HepG2 (cell line): ENCODE measurements at regions not wholly inside any gene's neighbourhood (a gene's known extent, or its start where the extent isn't known, plus 50 kb on each side); places are given as distances from the start of the nearest gene placed in this dataset.

Experiments
- ATAC-seq: fragments of 200-7000 bp; cut with Tn5 transposase; 3 replicates; pipeline ENCODE4 v1.9.1; 2020; ENCODE audit warnings: mild to moderate bottlenecking, moderate library complexity
- BruUV-seq: library from RNA; stranded (reverse); fragments of 400-500 nt; replicated peaks from 2 replicates; lab custom pipeline; 2021; lab: Mats Ljungman, UMichigan
- CTCF ChIA-PET: fragments of 300-600 bp; formaldehyde crosslinking; extraction: SDS; loops from one replicate; lab custom pipeline; 2021; ENCODE audit warnings: low total read pairs, inconsistent platforms, low intra/inter-chr PET ratio; lab: Yijun Ruan, JAX
- POLR2A ChIA-PET: fragments of 350-600 bp; sonication (Branson Sonifier 250); formaldehyde crosslinking; loops from one replicate; lab custom pipeline; 2020; ENCODE audit warnings: antibody characterized with exemption, inconsistent platforms; lab: Yijun Ruan, JAX
- DNase-seq: peaks from one replicate; pipeline ENCODE4 v3.0.0-alpha.2; 2015; ENCODE audit warnings: low spot score
- FAIRE-seq: peaks from 3 replicates; lab custom pipeline; 2011; peaks lifted over from hg19 to GRCh38; lab: Jason Lieb, UNC
- H2AFZ ChIP-seq: one replicate; pipeline ENCODE4 v1.6.1; 2011; ENCODE audit warnings: low read length, inconsistent platforms
- H3K27ac ChIP-seq: fragments of 300-600 bp; 3 replicates; pipeline ENCODE4 v1.8.0; 2011; ENCODE audit warnings: mixed run types, mild to moderate bottlenecking, mixed read lengths, low read length, inconsistent platforms; ENCODE audit not compliant: insufficient read depth; ENCODE audit errors: extremely low read length
- H3K27me3 ChIP-seq, 2 experiments: fragments of 200-600 bp in 1 of 2; 2 replicates in 1 of 2; 3 replicates in 1 of 2; pipeline versions ENCODE4 v1.6.0 to v1.8.0; 2011; ENCODE audit warnings: low read length in 2 of 2, mild to moderate bottlenecking in 2 of 2, moderate library complexity in 2 of 2, inconsistent platforms in 1 of 2; ENCODE audit not compliant: insufficient read depth in 2 of 2, control insufficient read depth in 1 of 2
- H3K36me3 ChIP-seq, 2 experiments: fragments of 200-600 bp in 1 of 2; replicated peaks in 1 of 2; 2 replicates in 1 of 2; 3 replicates in 1 of 2; pipeline versions ENCODE4 v1.5.1 to v1.8.0; 2011; ENCODE audit warnings: low read length in 2 of 2, inconsistent platforms in 1 of 2; ENCODE audit not compliant: insufficient read depth in 2 of 2, control insufficient read depth in 1 of 2
- H3K4me1 ChIP-seq: 2 replicates; pipeline ENCODE4 v1.5.1; 2012; ENCODE audit warnings: low read length, inconsistent platforms; ENCODE audit not compliant: insufficient read depth
- H3K4me2 ChIP-seq: 2 replicates; pipeline ENCODE4 v1.6.0; 2011; ENCODE audit warnings: low read depth, low read length, inconsistent platforms
- H3K4me3 ChIP-seq, 3 experiments: fragments of 200-600 bp in 1 of 3; sonication (generic), shearing (Covaris generic) in 1 of 3; replicated peaks in 1 of 3; 2 replicates each; pipeline ENCODE4 v1.5.1; 2011 to 2016; ENCODE audit warnings: low read length in 3 of 3, inconsistent platforms in 2 of 3, low read depth in 2 of 3, mild to moderate bottlenecking in 2 of 3, control low read depth in 1 of 3, mixed read lengths in 1 of 3; ENCODE audit not compliant: insufficient read depth in 1 of 3
- H3K79me2 ChIP-seq: one replicate; pipeline ENCODE4 v1.6.1; 2011; ENCODE audit warnings: low read length, inconsistent platforms; ENCODE audit not compliant: insufficient read depth
- H3K9ac ChIP-seq: 2 replicates; pipeline ENCODE4 v1.6.0; 2011; ENCODE audit warnings: mild to moderate bottlenecking, low read depth, low read length, inconsistent platforms; ENCODE audit not compliant: insufficient read depth
- H3K9me3 ChIP-seq: 2 replicates; pipeline ENCODE4 v1.5.1; 2012; ENCODE audit warnings: mild to moderate bottlenecking, low read length
- H4K20me1 ChIP-seq: 2 replicates; pipeline ENCODE4 v1.6.0; 2011; ENCODE audit warnings: inconsistent platforms, mild to moderate bottlenecking, low read length, moderate library complexity; ENCODE audit not compliant: insufficient read depth
- BHLHE40 ChIP-seq: IDR thresholded peaks from 2 replicates; pipeline ENCODE4 v1.6.1; 2011; ENCODE audit warnings: low read length, improper control_type of control experiment
- EZH2 ChIP-seq: conservative IDR thresholded peaks from 2 replicates; pipeline ENCODE4 v1.6.1; 2012; ENCODE audit warnings: mild to moderate bottlenecking, low read depth, low read length, moderate library complexity
- KMT2B ChIP-seq: IDR thresholded peaks from 2 replicates; pipeline ENCODE4 v1.6.1; 2016; ENCODE audit warnings: missing genetic modification reagents, missing compliant biosample characterization
- WGBS: methylation state at CpG from one replicate; pipeline ENCODE4 v1.1.6; 2017; ENCODE audit warnings: low lambda C conversion rate; 5-methylcytosine and 5-hydroxymethylcytosine counted together
- in situ Hi-C: cut with HindIII; loops from 2 replicates; pipeline ENCODE4 v1.10.0; 2017; ENCODE audit warnings: low pct_unique_long_range_greater_than_20kb; ENCODE audit not compliant: extremely low pct_ligation_motif_present
- intact Hi-C: fragments of 100-400 bp; cut with micrococcal nuclease; formaldehyde crosslinking; loops from one replicate; pipeline ENCODE4 v1.10.0; 2022; ENCODE audit not compliant: unreplicated experiment
- TF ChIP-seq, protein P1 (sequence below): sonication (generic); formaldehyde crosslinking; conservative IDR thresholded peaks from 2 replicates; pipeline ENCODE4 v1.8.1; 2023; ENCODE audit warnings: missing genetic modification reagents
- TF ChIP-seq, protein P2 (sequence below): sonication (generic); formaldehyde crosslinking; IDR thresholded peaks from 2 replicates; pipeline ENCODE4 v1.5.0; 2020; ENCODE audit warnings: mild to moderate bottlenecking, missing genetic modification reagents, moderate library complexity

DNA sequence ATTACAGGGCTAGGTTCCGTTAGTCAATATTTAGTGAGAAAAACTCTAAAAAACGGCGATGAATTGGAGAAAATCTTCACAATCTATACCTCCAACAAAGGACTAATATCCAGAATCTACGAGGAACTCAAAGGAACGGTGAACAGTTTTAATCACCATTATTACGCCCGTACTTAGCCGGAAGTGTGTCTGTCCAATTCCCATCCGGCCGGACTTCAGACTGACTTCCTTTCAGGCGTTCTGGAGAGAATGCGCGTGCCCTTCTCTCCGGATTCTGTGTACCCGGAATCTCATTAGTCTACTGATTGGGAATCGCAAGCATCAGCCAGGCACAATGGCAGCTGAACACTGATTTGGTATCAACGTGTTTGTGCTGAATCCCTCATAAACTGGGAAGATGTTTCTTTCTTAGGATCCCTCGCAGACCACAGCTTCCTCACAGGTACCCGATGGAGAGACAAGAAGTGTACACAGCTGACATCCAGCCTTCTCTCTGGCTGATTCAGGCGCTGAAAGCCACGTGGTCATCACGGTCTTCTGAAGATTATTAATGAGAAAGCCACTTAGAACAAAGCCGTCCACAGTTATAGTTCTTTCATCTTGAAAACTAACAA lies 239.9 kb downstream of the ZNF516 start:
- Histone ChIP-seq H2AFZ (no peak overlapping the region), H3K9ac (no peak overlapping the region), H3K79me2 (no peaks in the 10 kb centered on the region), H4K20me1 (no peaks in the 10 kb centered on the region), H3K27ac (no peak overlapping the region), H3K27me3 (peaks cover 0 to 37% of the 10 kb centered on the region in 2 experiments; a peak in 3 of 5 replicates), H3K4me2 (no peak overlapping the region), H3K4me3 (no peak overlapping the region), H3K4me1 (no peaks in the 10 kb centered on the region), H3K36me3 (no peaks in the 10 kb centered on the region)
- ATAC-seq, result no peak
- POLR2A ChIA-PET, result no interaction called here
- no TSS peak for BruUV-seq
- WGBS, result 49% methylated on average over 23 of the region's 23 CpGs
- in situ Hi-C loops, result no loop called here
- DNase-seq, result no peak
- no peak for TF ChIP-seq BHLHE40
- 0 out of 2 replicates have a peak, but pooled peaks have one; percentile 12 for TF ChIP-seq EZH2
- no peak for TF ChIP-seq KMT2B (CRISPR knock-in tag)
- TF ChIP-seq, all 625 proteins: peak for 1
- CTCF ChIA-PET, result no interaction called here
- H3K9me3 ChIP-seq, result no peaks in the 10 kb centered on the region
- no peak for FAIRE-seq
- intact Hi-C loops, result loop anchor here (10.0 kb wide), 1 partner anchor 370 kb away; no protein-coding TSS in a partner anchor

DNA sequence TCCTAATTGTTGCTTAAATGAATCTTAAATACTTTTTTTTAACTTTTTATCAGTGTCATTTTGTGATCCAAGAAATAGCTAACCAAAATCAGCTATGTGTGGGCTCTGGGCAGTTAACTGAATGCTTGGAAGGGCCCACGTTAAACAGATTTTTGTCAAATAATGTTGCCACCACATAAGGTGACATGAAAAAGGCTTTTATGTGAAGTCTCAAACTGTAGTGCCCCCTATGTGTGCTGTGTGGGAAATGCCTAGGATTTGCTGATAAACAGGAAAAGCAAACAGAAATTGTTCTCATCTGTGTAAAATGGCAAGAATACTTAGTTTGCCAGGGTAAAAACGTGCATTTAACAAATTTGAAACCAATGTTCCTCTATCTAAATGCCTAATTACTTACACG lies 242.2 kb downstream of the ZNF516 start:
- Histone ChIP-seq H3K27ac (no peak overlapping the region), H3K27me3 (peaks cover 0 to 24% of the 10 kb centered on the region in 2 experiments; a peak in 3 of 5 replicates), H3K79me2 (no peaks in the 10 kb centered on the region), H4K20me1 (no peaks in the 10 kb centered on the region), H3K9me3 (no peaks in the 10 kb centered on the region), H3K4me2 (no peak overlapping the region), H2AFZ (no peak overlapping the region), H3K4me1 (no peaks in the 10 kb centered on the region), H3K9ac (no peak overlapping the region)
- WGBS, result 3% methylated on average over 3 of the region's 3 CpGs
- intact Hi-C loops, result loop anchor here (10.0 kb wide), 1 partner anchor 368 kb away; no protein-coding TSS in a partner anchor
- DNase-seq, result no peak
- FAIRE-seq, result no peak
- POLR2A ChIA-PET, result no interaction called here
- no TSS peak for BruUV-seq
- in situ Hi-C loops, result no loop called here
- no peak for ATAC-seq
- CTCF ChIA-PET, result no interaction called here
- TF ChIP-seq, protein P1, sequence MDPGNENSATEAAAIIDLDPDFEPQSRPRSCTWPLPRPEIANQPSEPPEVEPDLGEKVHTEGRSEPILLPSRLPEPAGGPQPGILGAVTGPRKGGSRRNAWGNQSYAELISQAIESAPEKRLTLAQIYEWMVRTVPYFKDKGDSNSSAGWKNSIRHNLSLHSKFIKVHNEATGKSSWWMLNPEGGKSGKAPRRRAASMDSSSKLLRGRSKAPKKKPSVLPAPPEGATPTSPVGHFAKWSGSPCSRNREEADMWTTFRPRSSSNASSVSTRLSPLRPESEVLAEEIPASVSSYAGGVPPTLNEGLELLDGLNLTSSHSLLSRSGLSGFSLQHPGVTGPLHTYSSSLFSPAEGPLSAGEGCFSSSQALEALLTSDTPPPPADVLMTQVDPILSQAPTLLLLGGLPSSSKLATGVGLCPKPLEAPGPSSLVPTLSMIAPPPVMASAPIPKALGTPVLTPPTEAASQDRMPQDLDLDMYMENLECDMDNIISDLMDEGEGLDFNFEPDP (CRISPR knock-in tag), result no peak
- TF ChIP-seq, protein P2, sequence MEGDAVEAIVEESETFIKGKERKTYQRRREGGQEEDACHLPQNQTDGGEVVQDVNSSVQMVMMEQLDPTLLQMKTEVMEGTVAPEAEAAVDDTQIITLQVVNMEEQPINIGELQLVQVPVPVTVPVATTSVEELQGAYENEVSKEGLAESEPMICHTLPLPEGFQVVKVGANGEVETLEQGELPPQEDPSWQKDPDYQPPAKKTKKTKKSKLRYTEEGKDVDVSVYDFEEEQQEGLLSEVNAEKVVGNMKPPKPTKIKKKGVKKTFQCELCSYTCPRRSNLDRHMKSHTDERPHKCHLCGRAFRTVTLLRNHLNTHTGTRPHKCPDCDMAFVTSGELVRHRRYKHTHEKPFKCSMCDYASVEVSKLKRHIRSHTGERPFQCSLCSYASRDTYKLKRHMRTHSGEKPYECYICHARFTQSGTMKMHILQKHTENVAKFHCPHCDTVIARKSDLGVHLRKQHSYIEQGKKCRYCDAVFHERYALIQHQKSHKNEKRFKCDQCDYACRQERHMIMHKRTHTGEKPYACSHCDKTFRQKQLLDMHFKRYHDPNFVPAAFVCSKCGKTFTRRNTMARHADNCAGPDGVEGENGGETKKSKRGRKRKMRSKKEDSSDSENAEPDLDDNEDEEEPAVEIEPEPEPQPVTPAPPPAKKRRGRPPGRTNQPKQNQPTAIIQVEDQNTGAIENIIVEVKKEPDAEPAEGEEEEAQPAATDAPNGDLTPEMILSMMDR (CRISPR knock-in tag), result peak; percentile 38
- TF ChIP-seq, all 625 proteins: peak for 1
- Histone ChIP-seq H3K4me3 (no peak overlapping the region), H3K36me3 (no peaks in the 10 kb centered on the region)
